ENCODE measurements at regions not wholly inside any gene's neighbourhood (a gene's known extent, or its start where the extent isn't known, plus 50 kb on each side); places are given as distances from the start of the nearest gene placed in this dataset.

DNA sequence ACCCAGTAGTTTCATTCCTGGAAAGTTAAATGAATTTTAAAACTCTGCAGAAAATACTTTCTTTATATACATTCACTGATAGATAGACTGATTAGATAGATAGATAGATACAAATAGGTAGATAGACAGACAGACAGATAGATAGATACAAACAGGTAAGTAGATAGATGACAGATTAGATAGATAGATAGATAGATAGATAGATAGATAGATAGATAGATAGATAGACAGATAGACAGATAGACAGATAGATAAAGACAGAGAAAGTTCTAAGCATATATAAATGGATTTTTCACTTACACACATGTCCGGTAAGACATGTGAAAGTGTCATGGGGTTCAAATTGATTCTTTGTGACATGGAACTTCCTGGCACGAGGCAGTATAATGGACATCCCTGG lies 349.7 kb downstream of the CDK5RAP2 start:
- Histone ChIP-seq H3K4me3 (ENCODE audit: low read depth in 2 of 2, low read length in 2 of 2) (no peak overlapping the region), H3K9me3 (ENCODE audit: control insufficient read depth, insufficient read depth, low read depth, low read length) (no peaks in the 10 kb centered on the region), H3K27me3 (ENCODE audit: control insufficient read depth, insufficient read depth, low read length) (no peaks in the 10 kb centered on the region), H3K36me3 (ENCODE audit: control insufficient read depth, insufficient read depth, low read length) (no peaks in the 10 kb centered on the region), H3K4me1 (ENCODE audit: control insufficient read depth, insufficient read depth, low read length) (no peaks in the 10 kb centered on the region), H3K27ac (ENCODE audit: low read length) (no peak overlapping the region)
- BruUV-seq (replicated peaks), result no TSS peak
- ChIA-PET POLR2A (no interaction called here), CTCF (no interaction called here)
- no peak for TF ChIP-seq TCF7L2 (IDR thresholded peaks at IDR 0.05; ENCODE audit: low read depth, low read length)
- TF ChIP-seq POLR2AphosphoS5 (IDR thresholded peaks at IDR 0.05; ENCODE audit: low read depth, low read length), result no peak
- TF ChIP-seq SIN3A (IDR thresholded peaks at IDR 0.05; ENCODE audit: borderline replicate concordance, insufficient read depth, low read depth, low read length), result no peak
- TF ChIP-seq, protein P1, sequence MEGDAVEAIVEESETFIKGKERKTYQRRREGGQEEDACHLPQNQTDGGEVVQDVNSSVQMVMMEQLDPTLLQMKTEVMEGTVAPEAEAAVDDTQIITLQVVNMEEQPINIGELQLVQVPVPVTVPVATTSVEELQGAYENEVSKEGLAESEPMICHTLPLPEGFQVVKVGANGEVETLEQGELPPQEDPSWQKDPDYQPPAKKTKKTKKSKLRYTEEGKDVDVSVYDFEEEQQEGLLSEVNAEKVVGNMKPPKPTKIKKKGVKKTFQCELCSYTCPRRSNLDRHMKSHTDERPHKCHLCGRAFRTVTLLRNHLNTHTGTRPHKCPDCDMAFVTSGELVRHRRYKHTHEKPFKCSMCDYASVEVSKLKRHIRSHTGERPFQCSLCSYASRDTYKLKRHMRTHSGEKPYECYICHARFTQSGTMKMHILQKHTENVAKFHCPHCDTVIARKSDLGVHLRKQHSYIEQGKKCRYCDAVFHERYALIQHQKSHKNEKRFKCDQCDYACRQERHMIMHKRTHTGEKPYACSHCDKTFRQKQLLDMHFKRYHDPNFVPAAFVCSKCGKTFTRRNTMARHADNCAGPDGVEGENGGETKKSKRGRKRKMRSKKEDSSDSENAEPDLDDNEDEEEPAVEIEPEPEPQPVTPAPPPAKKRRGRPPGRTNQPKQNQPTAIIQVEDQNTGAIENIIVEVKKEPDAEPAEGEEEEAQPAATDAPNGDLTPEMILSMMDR (IDR thresholded peaks at IDR 0.05), result no peak
- TF ChIP-seq, protein P2, sequence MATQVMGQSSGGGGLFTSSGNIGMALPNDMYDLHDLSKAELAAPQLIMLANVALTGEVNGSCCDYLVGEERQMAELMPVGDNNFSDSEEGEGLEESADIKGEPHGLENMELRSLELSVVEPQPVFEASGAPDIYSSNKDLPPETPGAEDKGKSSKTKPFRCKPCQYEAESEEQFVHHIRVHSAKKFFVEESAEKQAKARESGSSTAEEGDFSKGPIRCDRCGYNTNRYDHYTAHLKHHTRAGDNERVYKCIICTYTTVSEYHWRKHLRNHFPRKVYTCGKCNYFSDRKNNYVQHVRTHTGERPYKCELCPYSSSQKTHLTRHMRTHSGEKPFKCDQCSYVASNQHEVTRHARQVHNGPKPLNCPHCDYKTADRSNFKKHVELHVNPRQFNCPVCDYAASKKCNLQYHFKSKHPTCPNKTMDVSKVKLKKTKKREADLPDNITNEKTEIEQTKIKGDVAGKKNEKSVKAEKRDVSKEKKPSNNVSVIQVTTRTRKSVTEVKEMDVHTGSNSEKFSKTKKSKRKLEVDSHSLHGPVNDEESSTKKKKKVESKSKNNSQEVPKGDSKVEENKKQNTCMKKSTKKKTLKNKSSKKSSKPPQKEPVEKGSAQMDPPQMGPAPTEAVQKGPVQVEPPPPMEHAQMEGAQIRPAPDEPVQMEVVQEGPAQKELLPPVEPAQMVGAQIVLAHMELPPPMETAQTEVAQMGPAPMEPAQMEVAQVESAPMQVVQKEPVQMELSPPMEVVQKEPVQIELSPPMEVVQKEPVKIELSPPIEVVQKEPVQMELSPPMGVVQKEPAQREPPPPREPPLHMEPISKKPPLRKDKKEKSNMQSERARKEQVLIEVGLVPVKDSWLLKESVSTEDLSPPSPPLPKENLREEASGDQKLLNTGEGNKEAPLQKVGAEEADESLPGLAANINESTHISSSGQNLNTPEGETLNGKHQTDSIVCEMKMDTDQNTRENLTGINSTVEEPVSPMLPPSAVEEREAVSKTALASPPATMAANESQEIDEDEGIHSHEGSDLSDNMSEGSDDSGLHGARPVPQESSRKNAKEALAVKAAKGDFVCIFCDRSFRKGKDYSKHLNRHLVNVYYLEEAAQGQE (IDR thresholded peaks at IDR 0.05; ENCODE audit: insufficient read depth in 1 of 2, low read depth in 2 of 2, low read length in 1 of 2), result no peak
- ATAC-seq (no peak), DNase-seq (ENCODE audit: low read depth, low spot score) (no peak)
- in situ Hi-C loops (cut with HindIII; ENCODE audit: low pct_unique_long_range_greater_than_20kb, low sequenced_read_pairs), result no loop called here
- intact Hi-C loops (cut with micrococcal nuclease; ENCODE audit: unreplicated experiment), result no loop called here

DNA sequence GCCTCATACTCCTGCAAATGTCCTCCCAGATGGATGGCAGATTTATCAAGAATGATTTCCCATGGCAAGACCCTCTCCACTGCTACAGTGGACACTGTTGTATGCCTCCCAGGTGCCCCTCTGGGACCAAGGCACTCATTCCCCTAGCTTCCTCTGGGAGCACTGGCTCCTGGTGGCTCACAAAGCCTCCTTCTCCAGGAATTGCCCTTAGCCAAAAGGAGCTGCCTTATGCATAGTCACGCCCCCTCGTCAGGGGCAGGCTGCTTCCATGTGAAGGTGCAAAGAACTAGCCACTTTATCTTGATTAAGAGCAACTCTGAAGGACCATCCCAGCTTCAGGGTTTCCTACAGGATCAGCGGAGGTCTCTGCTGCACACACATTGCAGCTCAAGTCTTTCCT lies 358.1 kb downstream of the CDK5RAP2 start:
- ChIA-PET CTCF (no interaction called here), POLR2A (no interaction called here)
- H3K9me3 ChIP-seq (ENCODE audit: control insufficient read depth, insufficient read depth, low read depth, low read length), result no peaks in the 10 kb centered on the region
- intact Hi-C loops (cut with micrococcal nuclease; ENCODE audit: unreplicated experiment) (no loop called here), in situ Hi-C loops (cut with HindIII; ENCODE audit: low pct_unique_long_range_greater_than_20kb, low sequenced_read_pairs) (no loop called here)
- BruUV-seq (replicated peaks), result no TSS peak
- TF ChIP-seq SIN3A (IDR thresholded peaks at IDR 0.05; ENCODE audit: borderline replicate concordance, insufficient read depth, low read depth, low read length), result no peak
- no peak for TF ChIP-seq TCF7L2 (IDR thresholded peaks at IDR 0.05; ENCODE audit: low read depth, low read length)
- TF ChIP-seq, protein P2 (IDR thresholded peaks at IDR 0.05; ENCODE audit: insufficient read depth in 1 of 2, low read depth in 2 of 2, low read length in 1 of 2), result no peak
- TF ChIP-seq POLR2AphosphoS5 (IDR thresholded peaks at IDR 0.05; ENCODE audit: low read depth, low read length), result no peak
- TF ChIP-seq, protein P1 (IDR thresholded peaks at IDR 0.05), result no peak
- no peaks in the 10 kb centered on the region for H3K27me3 ChIP-seq (ENCODE audit: control insufficient read depth, insufficient read depth, low read length)
- ATAC-seq, result no peak
- DNase-seq (ENCODE audit: low read depth, low spot score), result no peak
- no peak overlapping the region for H3K4me3 ChIP-seq (ENCODE audit: low read depth in 2 of 2, low read length in 2 of 2)
- H3K36me3 ChIP-seq (ENCODE audit: control insufficient read depth, insufficient read depth, low read length), result no peaks in the 10 kb centered on the region
- no peaks in the 10 kb centered on the region for H3K4me1 ChIP-seq (ENCODE audit: control insufficient read depth, insufficient read depth, low read length)
- no peak overlapping the region for H3K27ac ChIP-seq (ENCODE audit: low read length)
